ENCODE measurements at regions not wholly inside any gene's neighbourhood (a gene's known extent, or its start where the extent isn't known, plus 50 kb on each side); places are given as distances from the start of the nearest gene placed in this dataset.

DNA sequence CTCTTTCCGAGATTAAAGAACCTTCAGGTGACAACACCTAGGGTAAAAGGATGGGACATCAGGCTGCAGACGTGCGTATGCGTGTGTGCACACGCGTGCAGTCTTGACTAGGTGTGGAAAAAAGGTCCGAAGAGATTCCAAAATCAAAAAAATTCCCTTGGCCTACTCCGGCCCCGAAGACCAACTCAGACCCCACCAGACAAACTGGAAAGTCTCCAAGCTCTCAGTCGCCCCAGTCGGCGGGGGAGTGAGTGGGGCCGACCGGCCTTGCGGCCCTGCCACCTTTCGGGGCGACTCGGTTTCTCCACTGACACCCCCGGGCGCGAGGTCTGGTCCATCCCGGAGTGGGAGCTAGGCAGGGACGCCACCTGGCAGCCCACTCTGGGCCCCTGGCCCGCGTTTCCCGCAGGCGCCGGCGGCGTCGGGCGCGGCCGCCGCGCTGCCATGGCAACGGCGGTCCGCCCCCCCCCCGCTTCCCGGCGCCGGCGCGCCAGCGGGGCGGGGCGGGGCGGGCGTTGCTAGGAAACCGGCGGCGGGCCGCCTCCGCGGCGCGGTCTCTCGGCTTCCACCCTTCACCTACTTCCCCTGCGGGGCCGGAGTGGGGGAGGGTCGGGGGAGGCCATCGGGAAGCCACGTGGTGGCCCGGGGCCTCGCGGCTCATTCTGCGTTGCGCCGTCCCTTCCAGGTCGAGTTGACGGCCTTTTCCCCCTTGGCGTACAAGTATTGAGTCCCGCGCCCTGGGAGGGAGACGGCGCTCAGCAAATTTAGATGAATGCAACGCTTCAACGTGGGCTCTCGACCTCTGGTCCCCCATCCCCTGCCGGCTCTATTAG, 253.1 kb downstream of the EFCAB11 start (continued):
- TF ChIP-seq E2F6 (IDR thresholded peaks at IDR 0.05; ENCODE audit: borderline replicate concordance in 1 of 2, extremely low read depth in 1 of 2, insufficient read depth in 1 of 2, insufficient read length in 1 of 2, low read depth in 1 of 2, low read length in 1 of 2, poor library complexity in 1 of 2, severe bottlenecking in 1 of 2): peak; percentile 84 to 92
- peak; percentile 58 for TF ChIP-seq CXXC5 (CRISPR knock-in tag; IDR thresholded peaks at IDR 0.05)
- TF ChIP-seq SAP30 (IDR thresholded peaks at IDR 0.05; ENCODE audit: borderline replicate concordance, insufficient read depth, low read depth, low read length, poor library complexity, severe bottlenecking): peak; percentile 33
- TF ChIP-seq, protein P1, sequence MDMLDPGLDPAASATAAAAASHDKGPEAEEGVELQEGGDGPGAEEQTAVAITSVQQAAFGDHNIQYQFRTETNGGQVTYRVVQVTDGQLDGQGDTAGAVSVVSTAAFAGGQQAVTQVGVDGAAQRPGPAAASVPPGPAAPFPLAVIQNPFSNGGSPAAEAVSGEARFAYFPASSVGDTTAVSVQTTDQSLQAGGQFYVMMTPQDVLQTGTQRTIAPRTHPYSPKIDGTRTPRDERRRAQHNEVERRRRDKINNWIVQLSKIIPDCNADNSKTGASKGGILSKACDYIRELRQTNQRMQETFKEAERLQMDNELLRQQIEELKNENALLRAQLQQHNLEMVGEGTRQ (CRISPR knock-in tag; IDR thresholded peaks at IDR 0.05): 0 out of 2 replicates have a peak, but pooled peaks have one; percentile 42
- TF ChIP-seq, protein P2, sequence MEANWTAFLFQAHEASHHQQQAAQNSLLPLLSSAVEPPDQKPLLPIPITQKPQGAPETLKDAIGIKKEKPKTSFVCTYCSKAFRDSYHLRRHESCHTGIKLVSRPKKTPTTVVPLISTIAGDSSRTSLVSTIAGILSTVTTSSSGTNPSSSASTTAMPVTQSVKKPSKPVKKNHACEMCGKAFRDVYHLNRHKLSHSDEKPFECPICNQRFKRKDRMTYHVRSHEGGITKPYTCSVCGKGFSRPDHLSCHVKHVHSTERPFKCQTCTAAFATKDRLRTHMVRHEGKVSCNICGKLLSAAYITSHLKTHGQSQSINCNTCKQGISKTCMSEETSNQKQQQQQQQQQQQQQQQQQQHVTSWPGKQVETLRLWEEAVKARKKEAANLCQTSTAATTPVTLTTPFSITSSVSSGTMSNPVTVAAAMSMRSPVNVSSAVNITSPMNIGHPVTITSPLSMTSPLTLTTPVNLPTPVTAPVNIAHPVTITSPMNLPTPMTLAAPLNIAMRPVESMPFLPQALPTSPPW (CRISPR knock-in tag; IDR thresholded peaks at IDR 0.05): peak; percentile 97
- no peak for TF ChIP-seq MTA3 (IDR thresholded peaks at IDR 0.05; ENCODE audit: borderline replicate concordance)
- no peak for TF ChIP-seq CBX8 (IDR thresholded peaks at IDR 0.05; ENCODE audit: borderline replicate concordance, extremely low read depth, low read depth, low read length, poor library complexity, severe bottlenecking)
- TF ChIP-seq, protein P3, sequence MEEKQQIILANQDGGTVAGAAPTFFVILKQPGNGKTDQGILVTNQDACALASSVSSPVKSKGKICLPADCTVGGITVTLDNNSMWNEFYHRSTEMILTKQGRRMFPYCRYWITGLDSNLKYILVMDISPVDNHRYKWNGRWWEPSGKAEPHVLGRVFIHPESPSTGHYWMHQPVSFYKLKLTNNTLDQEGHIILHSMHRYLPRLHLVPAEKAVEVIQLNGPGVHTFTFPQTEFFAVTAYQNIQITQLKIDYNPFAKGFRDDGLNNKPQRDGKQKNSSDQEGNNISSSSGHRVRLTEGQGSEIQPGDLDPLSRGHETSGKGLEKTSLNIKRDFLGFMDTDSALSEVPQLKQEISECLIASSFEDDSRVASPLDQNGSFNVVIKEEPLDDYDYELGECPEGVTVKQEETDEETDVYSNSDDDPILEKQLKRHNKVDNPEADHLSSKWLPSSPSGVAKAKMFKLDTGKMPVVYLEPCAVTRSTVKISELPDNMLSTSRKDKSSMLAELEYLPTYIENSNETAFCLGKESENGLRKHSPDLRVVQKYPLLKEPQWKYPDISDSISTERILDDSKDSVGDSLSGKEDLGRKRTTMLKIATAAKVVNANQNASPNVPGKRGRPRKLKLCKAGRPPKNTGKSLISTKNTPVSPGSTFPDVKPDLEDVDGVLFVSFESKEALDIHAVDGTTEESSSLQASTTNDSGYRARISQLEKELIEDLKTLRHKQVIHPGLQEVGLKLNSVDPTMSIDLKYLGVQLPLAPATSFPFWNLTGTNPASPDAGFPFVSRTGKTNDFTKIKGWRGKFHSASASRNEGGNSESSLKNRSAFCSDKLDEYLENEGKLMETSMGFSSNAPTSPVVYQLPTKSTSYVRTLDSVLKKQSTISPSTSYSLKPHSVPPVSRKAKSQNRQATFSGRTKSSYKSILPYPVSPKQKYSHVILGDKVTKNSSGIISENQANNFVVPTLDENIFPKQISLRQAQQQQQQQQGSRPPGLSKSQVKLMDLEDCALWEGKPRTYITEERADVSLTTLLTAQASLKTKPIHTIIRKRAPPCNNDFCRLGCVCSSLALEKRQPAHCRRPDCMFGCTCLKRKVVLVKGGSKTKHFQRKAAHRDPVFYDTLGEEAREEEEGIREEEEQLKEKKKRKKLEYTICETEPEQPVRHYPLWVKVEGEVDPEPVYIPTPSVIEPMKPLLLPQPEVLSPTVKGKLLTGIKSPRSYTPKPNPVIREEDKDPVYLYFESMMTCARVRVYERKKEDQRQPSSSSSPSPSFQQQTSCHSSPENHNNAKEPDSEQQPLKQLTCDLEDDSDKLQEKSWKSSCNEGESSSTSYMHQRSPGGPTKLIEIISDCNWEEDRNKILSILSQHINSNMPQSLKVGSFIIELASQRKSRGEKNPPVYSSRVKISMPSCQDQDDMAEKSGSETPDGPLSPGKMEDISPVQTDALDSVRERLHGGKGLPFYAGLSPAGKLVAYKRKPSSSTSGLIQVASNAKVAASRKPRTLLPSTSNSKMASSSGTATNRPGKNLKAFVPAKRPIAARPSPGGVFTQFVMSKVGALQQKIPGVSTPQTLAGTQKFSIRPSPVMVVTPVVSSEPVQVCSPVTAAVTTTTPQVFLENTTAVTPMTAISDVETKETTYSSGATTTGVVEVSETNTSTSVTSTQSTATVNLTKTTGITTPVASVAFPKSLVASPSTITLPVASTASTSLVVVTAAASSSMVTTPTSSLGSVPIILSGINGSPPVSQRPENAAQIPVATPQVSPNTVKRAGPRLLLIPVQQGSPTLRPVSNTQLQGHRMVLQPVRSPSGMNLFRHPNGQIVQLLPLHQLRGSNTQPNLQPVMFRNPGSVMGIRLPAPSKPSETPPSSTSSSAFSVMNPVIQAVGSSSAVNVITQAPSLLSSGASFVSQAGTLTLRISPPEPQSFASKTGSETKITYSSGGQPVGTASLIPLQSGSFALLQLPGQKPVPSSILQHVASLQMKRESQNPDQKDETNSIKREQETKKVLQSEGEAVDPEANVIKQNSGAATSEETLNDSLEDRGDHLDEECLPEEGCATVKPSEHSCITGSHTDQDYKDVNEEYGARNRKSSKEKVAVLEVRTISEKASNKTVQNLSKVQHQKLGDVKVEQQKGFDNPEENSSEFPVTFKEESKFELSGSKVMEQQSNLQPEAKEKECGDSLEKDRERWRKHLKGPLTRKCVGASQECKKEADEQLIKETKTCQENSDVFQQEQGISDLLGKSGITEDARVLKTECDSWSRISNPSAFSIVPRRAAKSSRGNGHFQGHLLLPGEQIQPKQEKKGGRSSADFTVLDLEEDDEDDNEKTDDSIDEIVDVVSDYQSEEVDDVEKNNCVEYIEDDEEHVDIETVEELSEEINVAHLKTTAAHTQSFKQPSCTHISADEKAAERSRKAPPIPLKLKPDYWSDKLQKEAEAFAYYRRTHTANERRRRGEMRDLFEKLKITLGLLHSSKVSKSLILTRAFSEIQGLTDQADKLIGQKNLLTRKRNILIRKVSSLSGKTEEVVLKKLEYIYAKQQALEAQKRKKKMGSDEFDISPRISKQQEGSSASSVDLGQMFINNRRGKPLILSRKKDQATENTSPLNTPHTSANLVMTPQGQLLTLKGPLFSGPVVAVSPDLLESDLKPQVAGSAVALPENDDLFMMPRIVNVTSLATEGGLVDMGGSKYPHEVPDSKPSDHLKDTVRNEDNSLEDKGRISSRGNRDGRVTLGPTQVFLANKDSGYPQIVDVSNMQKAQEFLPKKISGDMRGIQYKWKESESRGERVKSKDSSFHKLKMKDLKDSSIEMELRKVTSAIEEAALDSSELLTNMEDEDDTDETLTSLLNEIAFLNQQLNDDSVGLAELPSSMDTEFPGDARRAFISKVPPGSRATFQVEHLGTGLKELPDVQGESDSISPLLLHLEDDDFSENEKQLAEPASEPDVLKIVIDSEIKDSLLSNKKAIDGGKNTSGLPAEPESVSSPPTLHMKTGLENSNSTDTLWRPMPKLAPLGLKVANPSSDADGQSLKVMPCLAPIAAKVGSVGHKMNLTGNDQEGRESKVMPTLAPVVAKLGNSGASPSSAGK (IDR thresholded peaks at IDR 0.05): peak; percentile 91
- no peak for TF ChIP-seq KAT2B (IDR thresholded peaks at IDR 0.05; ENCODE audit: low read depth, low read length)
- peak; percentile 53 for TF ChIP-seq RFX1 (IDR thresholded peaks at IDR 0.05)
